GM18520 (cell line): ENCODE measurements at regions not wholly inside any gene's neighbourhood (a gene's known extent, or its start where the extent isn't known, plus 50 kb on each side); places are given as distances from the start of the nearest gene placed in this dataset.
"Not testable (repeated sequence)": the region's sequence is repeated elsewhere in the genome, so short reads cannot be mapped to it uniquely, and the experiment has no call there.

ENCODE experiments used
- ATAC-seq: cut with Tn5 transposase; IDR thresholded peaks from one replicate; pipeline ENCODE4 v1.9.1; 2021; ENCODE audit not compliant: unreplicated experiment

DNA sequence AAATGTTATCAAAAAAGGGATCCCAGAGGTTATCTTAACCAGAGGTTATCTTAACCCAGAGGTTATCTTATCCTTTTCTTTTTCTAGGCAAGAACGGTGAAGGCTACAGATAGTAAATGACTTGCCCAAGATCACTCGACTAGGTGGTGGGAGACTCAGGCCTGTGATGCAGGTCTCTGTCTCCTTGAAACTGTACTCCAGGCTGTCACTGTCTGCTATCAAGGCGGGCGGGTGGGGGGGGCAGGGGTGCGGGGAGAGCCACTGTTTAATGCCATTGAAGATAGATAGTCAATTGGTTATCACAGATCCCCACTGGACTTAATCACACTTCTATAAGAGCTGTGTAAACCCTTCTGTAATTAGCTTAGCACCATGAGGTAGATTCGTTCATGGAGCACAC lies 315.9 kb upstream of the TCF4 start:
- no peak for ATAC-seq

DNA sequence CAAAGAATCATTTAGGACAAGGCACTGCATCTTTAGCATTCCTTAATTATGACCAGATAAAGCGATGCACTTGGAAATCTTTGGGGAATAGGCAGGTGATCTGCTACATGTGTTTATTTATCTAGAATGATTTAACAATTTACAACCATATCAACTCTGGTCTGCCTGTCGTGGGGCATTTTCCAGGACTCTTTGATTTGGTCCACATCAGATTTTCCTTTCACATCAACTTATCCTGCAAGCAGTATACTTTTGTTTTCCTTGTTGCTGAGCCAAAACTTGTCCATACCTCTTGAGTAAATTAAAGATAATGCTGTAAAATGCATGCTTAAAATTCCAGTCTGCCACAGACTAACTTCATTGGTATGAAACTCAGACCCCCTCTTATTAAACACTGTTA lies 312.4 kb upstream of the TCF4 start:
- ATAC-seq, result no peak

DNA sequence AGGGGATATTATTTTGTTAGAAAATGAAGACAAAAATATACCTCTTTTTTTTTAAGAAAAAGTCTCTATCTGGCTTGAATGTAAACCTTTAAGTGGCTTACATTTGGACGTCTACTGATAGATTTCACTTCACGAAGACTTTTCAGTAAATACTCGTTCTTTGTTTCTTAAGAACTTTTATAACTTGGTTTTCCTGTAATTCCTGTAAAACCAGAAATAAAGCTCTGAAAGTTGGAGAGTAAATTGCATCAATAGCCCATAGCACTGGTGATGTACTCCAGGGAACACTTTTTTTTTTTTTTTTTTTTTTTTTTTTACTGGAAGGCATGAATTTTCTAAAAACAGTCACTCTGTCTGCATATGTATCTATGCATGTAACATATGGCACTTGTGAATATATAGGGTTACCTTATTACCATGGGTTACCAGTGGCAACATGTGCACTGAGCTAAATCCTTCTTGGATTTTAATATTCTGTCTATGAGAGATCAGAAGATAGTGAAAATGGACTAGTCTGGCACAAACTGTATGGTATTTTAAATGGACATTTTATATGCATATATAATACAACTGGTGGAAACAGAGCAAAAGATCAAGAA lies 309.2 kb upstream of the TCF4 start:
- ATAC-seq, result no peak

DNA sequence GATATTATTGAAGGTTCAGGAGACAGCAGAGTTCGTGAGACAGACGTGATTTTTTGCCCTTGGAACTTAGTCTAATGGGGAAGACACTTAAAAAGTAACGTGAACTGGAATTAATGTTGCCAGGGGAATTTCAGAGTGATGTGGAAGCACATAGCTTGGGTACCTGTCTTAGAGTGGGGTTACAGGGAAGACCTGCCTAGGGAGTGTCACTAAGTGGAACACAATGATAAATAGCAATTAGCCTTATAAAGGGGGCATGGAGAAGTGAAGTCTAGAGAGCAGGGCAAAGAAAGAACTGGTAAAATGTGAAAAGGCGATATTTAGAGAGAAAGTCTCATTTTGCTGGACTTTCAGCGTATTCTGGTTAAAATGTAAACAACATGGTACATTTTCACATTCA lies 306.0 kb upstream of the TCF4 start:
- no peak for ATAC-seq

DNA sequence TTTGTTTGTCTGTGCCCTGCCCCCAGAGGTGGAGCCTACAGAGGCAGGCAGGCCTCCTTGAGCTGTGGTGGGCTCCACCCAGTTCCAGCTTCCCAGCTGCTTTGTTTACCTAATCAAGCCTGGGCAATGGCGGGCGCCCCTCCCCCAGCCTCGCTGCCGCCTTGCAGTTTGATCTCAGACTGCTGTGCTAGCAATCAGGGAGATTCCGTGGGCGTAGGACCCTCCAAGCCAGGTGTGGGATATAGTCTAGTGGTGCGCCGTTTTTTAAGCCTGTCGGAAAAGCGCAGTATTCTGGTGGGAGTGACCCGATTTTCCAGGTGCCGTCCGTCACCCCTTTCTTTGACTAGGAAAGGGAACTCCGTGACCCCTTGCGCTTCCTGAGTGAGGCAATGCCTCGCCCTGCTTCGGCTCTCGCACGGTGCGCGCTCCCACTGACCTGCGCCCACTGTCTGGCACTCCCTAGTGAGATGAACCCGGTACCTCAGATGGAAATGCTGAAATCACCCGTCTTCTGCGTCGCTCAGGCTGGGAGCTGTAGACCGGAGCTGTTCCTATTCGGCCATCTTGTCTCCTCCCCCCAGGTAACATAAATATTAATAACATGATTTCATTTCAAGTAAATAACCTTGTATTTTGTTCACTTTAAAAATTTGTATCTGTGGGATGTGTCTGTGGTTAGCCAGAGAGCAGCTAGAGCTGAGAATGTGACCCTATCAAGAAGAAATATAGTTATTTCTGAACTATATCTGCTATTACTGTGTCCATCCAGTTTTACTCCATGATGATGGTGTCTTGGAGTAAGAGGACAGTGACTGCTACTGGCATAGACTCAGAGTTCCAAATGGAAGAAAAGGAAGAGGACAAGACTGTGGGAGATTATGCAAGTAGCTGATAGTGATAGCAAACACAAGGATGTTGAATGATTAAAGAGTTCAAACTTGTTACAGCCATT lies 305.1 kb upstream of the TCF4 start:
- ATAC-seq, result not testable (repeated sequence)

DNA sequence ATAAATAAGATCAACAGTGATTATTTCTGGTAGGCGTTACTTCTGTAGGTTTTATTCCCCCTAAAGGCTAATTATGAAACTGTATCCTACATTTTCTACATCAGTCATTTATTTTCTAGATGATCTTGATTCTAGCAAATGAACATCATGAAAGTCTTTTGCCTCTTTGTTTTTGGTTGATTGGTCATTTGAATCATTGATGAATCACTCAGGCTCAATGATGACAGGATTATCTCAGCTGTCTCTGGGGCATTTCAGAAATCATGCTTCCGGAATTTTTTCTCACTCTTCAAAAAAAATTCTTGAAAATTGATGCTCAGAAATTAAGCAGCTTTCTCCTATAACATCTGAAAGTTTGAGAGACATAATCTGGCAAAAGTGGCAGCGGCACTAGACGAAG lies 298.9 kb upstream of the TCF4 start:
- no peak for ATAC-seq

DNA sequence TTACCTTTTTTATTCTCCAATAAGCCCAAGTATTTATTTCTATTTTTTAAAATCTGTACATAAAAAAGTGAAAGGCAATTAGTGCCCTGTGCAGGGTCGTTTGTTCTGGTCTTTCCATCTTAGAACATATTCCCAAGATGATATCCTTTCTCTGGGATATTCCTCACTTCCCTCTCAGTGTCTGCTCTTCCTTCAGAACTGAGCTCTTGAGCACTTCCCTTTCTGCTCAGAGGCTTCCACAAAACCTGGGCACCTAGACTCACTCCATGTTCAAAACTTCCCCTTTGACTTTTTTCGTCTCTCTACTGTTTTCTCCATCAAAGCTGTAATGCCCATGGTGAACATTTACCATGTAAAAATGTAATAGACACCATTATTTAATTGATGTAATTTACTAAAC lies 296.5 kb upstream of the TCF4 start:
- ATAC-seq, result no peak

DNA sequence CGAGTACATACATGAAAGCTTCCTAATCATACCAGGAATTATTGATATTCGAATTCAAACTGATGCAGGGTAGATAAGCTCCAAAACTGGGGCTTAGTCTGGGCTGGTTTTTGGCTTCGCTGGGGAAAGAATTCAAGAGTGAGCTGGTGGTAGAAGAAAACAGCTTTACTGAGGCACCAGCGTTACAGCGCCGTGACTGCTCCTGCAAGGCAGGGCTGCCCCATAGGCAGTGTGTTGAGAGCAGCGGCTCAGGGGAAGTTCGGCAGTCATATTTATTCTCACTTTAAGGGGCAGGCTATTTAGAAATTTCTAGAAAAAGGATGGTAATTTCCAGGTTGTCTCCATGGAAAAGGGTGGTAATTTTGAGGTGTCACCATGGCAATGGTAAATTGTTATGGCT lies 292.6 kb upstream of the TCF4 start:
- ATAC-seq, result no peak

DNA sequence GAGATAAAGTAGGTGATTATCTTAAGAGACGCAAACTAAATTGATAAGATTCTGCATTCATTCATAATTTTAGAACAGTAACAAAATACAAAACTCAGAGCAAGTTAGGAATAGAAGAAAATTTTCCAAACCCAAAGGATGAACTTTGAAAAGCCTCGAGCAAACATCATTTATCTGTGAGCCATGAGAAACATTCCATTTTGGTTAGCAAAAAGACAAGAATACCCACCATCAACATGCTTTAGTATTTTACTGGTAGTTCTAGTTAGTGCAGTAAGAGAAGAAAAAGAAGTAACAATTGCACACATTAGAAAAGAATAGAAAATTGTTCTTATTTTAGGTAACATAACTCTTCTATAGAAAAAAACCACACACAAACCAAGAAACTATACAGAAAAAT lies 291.3 kb upstream of the TCF4 start:
- no peak for ATAC-seq

DNA sequence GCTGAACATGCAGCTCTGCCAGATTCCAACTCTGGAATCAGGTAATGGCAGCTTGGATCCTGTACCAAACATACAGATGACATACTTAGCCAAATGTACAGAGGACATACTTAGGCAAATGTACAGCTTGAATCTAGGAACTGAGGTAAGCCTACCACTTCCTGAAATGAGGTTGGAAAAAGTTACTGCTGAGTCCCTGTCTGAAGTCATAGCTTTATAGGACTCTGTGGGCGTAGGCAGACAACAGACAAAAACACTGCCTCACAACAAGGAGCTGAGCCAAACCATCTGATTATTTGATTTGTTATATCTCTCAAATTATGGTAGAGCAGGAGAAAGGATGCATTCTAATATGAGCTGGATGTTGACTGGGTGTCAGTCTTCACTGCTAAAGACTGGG lies 290.2 kb upstream of the TCF4 start:
- ATAC-seq, result no peak

DNA sequence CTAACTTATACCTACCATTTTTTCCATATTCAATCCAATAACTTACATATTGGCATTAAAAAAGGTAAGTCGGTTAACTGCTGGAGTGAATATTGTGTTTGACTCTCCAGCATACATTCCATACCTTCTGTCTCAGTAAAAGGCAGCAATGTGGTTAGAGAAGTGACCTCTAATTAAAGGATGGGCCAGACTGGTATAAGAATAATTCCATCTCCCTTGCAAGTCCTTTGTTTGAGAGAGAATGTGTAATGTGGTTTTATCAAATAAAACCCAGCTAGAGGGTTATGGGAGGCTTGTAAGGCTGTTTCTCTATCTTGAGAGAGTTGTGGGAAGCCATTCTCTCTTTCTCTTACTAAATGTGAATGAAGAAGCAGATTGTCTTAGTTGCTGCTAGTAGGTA lies 289.3 kb upstream of the TCF4 start:
- no peak for ATAC-seq

DNA sequence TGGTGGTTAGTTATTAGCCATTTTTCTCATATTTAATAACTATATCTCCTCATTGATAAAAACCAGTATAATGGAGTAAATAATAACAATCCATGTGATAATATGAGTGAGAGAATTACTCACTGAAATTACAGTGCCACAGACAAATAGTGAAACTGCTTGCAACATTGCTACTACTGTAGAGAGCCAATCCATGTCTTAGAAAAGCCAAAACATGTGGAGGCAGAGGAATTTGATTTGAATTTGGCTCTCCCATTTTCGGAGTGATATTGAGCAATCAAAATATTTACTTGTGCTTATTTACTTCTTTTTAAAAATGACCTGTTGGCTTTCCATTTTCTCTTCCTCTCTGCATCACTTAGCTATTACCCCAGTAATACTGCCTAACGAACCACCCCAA lies 288.3 kb upstream of the TCF4 start:
- ATAC-seq, result no peak

DNA sequence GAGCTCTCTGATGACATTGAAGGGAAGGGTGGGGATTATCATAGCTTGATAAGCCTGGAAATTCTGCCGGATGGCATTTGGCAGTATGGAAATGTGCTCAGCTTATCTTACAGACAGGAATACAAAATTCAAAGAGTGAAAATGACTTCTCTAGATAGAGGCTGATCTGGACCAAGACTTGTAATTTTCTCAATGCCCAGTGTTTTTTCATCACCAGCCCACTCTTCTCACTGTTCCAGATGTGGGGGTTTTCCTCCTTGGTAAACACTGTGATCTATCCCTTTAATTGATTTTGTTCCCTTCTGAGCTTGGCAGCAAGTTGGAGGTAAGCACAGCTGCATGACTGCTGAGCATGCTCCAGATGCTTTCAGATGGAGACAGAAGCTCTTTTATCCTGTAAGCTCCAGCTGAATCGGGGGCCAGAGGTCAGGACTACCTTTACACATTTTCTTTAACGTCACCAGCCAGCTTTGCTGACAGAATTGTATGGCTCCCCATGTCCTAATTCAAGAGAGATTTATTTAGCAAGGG lies 287.4 kb upstream of the TCF4 start:
- ATAC-seq, result no peak

DNA sequence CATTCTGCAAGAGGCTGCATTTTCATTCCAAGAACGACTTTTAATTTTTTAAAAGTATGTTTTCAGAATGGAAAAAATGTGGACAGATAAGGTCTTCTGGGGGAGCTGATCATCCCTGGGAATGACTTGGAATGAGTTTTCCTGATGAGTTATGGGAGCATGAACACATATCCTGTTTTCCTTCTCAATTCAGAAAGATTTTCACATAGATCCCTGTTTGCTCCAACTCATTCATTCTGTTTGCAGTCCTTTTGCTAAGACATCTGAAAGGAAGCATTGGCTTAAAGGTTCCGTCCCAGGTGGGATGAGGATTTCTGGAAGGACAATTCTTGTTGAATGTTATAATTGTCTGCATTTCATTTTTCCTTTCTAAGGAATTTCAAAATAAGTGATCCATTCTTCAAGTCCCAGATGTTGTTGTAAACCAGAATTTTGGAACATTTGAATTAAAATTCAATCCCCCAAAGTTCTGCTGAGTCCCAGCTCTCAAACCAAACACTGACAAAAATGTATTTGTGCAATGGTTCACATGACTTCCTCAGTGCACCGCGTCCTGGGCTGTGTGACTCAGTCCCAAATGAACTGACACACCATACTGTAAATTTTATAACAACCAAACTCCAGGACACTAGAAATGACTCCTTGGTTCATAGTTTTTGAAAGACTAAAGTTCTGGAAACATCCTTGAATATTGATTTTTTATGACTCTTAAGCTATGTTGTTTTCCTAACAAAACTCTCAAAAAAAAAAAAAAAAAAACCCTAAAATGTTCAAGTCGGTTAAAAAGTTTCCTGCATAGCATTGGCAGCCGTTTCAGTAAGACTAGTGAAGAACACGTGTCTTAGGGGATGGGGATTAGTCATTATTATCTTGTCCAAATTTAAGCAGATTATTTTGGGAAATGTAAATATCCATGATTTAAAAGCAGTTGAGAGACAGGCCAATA lies 281.8 kb upstream of the TCF4 start:
- no peak for ATAC-seq

DNA sequence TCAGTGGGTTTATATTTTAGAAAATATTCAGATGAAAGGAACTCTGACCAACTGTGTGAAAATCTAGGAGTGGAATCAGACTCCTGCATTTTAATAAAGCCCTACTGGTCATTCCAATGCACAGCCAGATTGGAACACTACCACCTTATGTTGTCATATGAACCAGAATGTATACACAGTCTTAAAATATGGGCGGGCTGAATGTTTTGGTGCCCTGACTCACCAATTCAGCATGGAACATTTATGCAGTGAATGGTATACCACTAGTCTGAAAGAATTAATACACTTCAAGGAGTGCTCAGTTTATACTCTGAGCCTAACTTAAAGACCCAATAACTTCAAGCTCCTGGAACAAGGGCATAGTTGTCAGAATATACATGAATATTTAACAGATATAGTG lies 280.9 kb upstream of the TCF4 start:
- no peak for ATAC-seq

DNA sequence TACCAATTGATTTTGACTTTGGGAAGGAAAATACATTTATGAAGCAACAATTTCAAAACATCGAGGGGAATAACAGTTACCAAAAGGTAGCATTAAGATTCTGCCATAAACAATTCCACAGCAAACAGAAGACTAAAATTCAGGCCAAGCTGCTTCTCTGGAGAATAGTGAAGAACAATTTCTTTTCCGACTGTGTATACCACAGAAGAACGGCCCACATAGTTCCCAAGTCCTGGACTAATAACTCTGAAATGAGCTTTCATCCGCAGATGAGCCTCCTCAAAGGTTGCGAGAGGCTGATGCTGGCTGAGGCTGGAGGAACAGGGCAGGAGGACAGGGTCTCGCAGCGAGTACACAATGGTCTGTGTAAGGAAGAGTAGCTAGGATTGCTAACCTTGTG lies 278.9 kb upstream of the TCF4 start:
- no peak for ATAC-seq

DNA sequence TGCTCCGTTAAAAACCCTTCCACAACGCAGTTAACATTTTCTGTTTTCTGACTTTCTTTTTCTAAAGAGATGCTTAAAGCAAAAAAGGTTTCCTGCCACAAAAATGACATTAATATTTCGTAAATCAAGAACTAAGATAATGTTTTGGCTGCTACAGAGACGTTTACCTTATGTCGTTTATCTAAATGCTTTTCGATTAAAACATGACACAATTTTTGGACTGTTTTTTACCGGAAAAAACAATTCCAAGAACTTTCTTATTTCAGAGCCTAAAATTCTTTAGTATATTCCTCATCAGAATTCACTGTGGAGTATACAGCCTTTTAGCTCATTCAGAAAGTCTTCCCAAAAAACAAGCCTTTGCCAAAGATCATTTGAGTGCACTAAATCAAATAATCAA lies 278.0 kb upstream of the TCF4 start:
- ATAC-seq, result no peak

DNA sequence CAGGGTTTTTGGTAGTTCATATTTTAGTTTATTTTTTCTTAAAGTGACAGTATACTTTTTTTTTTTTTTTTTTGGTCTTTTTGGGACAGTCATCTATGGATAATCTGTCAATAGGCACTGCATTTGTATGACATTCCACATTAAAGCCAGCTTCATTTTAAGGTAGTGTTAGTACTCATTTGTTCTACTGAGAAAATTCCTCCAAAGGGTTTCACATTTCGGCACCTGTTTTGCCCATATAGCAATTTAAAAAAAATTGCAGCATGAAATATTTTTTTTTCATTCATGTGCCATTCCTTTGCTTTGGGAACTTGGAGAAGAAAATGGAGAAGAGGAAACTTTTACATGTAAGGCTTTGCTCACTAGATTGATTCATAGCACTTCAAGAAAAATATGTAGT lies 276.3 kb upstream of the TCF4 start:
- ATAC-seq, result no peak

DNA sequence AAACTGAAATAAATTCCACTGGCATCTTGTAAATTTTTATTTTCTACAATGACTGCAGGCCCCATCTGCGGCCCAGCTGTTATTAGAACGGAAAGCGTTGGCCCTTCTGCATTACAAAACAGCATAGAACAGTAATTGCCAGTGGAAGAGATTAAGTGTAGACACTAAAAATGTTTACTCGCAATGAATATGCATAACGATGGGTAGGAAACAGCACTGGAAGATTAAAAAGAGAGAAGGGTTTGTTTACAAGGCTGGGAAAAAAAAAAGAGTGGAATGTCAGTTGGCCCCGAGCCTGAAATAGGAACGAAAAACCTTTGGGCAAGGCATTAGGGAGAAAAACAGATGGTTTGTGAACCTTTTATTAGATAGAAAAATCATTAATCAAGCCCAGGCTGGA lies 275.9 kb upstream of the TCF4 start:
- ATAC-seq, result no peak

DNA sequence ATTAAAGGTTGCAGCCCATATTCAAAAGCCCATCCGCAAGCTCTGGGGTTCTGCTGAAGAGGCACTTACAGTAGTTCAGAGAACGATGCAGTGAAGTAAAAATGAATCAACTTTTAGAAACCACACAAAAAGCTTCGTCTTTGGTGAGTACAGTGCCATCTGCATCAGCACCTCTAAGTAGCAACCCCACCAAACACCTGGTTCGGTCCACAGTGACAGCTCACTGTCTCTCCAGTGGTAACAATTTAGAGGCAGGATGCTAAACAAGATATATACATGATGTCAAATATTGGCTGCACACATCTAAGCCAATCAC lies 275.4 kb upstream of the TCF4 start:
- no peak for ATAC-seq

DNA sequence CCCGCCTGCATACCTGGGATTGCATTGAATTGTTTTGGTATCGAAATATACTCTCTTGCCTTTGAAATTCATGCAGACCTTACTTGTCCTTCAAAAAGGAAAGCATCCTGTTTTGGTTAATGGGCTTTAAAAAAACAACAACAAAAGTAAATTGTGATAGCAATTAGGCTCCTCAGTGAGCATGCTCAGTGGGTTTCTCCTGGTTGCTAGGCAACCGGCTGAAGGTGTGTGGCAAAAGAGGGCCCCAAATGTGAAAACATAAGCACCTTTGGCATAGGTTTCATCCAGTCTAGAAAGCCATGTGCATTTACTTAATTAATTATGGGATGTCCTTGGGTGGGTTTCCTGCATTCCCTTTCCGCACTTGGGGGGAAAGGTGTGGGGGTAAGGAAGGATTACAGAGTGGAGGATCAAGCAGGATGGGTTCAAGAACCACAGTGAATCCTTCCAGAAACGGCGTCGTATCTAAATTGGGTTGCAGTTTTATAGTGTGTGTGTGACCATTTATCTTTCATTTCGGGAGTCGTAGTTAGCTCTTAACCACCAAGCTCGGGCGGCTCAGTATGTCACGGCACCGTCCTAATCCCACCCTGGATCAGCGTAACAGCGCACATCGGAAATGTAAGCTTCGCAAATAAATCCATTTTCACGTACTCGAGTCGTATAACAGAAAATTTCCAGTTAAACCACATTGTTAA lies 274.9 kb upstream of the TCF4 start:
- no peak for ATAC-seq
